Central memory CD8-positive, alpha-beta T cell (primary cell): ENCODE measurements at regions not wholly inside any gene's neighbourhood (a gene's known extent, or its start where the extent isn't known, plus 50 kb on each side); places are given as distances from the start of the nearest gene placed in this dataset.
"Not testable (repeated sequence)": the region's sequence is repeated elsewhere in the genome, so short reads cannot be mapped to it uniquely, and the experiment has no call there.

Experiments
- ATAC-seq: fragments of 150-1000 bp; cut with Tn5 transposase; replicated peaks from 2 replicates; pipeline ENCODE4 v1.10.0; 2022; ENCODE audit warnings: mild to moderate bottlenecking, moderate FRiP score, moderate number of reproducible peaks; ENCODE audit not compliant: poor library complexity, severe bottlenecking; ENCODE audit errors: extremely low read depth
- DNase-seq, 2 donors: peaks; one replicate each; pipeline ENCODE4 v3.0.0; 2021; ENCODE audit warnings: low spot score in 2 of 2
- H3K27ac Mint-ChIP-seq: one replicate; pipeline ENCODE4 v1.8.0; 2022; ENCODE audit warnings: low read depth, mild to moderate bottlenecking, moderate library complexity, mixed read lengths
- H3K27me3 Mint-ChIP-seq: one replicate; pipeline ENCODE4 v1.8.0; 2022; ENCODE audit warnings: mixed read lengths
- H3K36me3 Mint-ChIP-seq: one replicate; pipeline ENCODE4 v1.8.0; 2022; ENCODE audit warnings: mild to moderate bottlenecking, moderate library complexity, mixed read lengths; ENCODE audit not compliant: insufficient read depth
- H3K4me1 Mint-ChIP-seq: one replicate; pipeline ENCODE4 v1.8.0; 2022; ENCODE audit warnings: mixed read lengths
- H3K4me3 Mint-ChIP-seq: one replicate; pipeline ENCODE4 v1.8.0; 2022; ENCODE audit warnings: mild to moderate bottlenecking, moderate library complexity, mixed read lengths
- H3K9me3 Mint-ChIP-seq: one replicate; pipeline ENCODE4 v1.8.0; 2022; ENCODE audit warnings: mixed read lengths

- ATAC-seq (no peak), DNase-seq (no peak)
- no peaks in the 10 kb centered on the region for H3K36me3 Mint-ChIP-seq
- H3K27me3 Mint-ChIP-seq: no peaks in the 10 kb centered on the region
- H3K4me1 Mint-ChIP-seq: no peaks in the 10 kb centered on the region
- H3K27ac Mint-ChIP-seq: no peak overlapping the region
- H3K9me3 Mint-ChIP-seq: peaks cover 12% of the 10 kb centered on the region
- no peak overlapping the region for H3K4me3 Mint-ChIP-seq
These were observed 695.4 kb upstream of the HS3ST1 start for GRCh38 chr4:12124138-12124537.

- no peak overlapping the region for H3K27ac Mint-ChIP-seq
- no peak overlapping the region for H3K4me3 Mint-ChIP-seq
- no peaks in the 10 kb centered on the region for H3K27me3 Mint-ChIP-seq
- H3K9me3 Mint-ChIP-seq: peaks cover 12% of the 10 kb centered on the region
- DNase-seq (no peak), ATAC-seq (no peak)
- no peaks in the 10 kb centered on the region for H3K36me3 Mint-ChIP-seq
- H3K4me1 Mint-ChIP-seq: no peaks in the 10 kb centered on the region
These were observed 695.0 kb upstream of the HS3ST1 start for GRCh38 chr4:12123707-12124106.

- Mint-ChIP-seq H3K27ac (no peak overlapping the region), H3K27me3 (no peaks in the 10 kb centered on the region)
These were observed 693.6 kb upstream of the HS3ST1 start for GRCh38 chr4:12122316-12122715.

GRCh38 chr4:12120968-12121367, 692.3 kb upstream of the HS3ST1 start:
- Mint-ChIP-seq H3K36me3 (no peaks in the 10 kb centered on the region), H3K27ac (no peak overlapping the region), H3K4me1 (no peaks in the 10 kb centered on the region), H3K9me3 (peaks cover 5% of the 10 kb centered on the region), H3K4me3 (no peak overlapping the region), H3K27me3 (no peaks in the 10 kb centered on the region)
- ATAC-seq: no peak
- DNase-seq: no peak

More at GRCh38 chr4:12122316-12122715, 693.6 kb upstream of the HS3ST1 start:
- Mint-ChIP-seq H3K36me3 (no peaks in the 10 kb centered on the region), H3K4me1 (no peaks in the 10 kb centered on the region), H3K9me3 (peaks cover 12% of the 10 kb centered on the region), H3K4me3 (no peak overlapping the region)
- ATAC-seq (no peak), DNase-seq (no peak)

- peaks cover 12% of the 10 kb centered on the region for H3K9me3 Mint-ChIP-seq
- no peaks in the 10 kb centered on the region for H3K27me3 Mint-ChIP-seq
- no peaks in the 10 kb centered on the region for H3K4me1 Mint-ChIP-seq
- H3K4me3 Mint-ChIP-seq: no peak overlapping the region
- H3K27ac Mint-ChIP-seq: no peak overlapping the region
- peaks cover 2% of the 10 kb centered on the region for H3K36me3 Mint-ChIP-seq
- DNase-seq (no peak), ATAC-seq (no peak)
These were observed 690.0 kb upstream of the HS3ST1 start for GRCh38 chr4:12118651-12119213.

GRCh38 chr4:12116009-12116552, 687.4 kb upstream of the HS3ST1 start:
- no peak overlapping the region for H3K4me3 Mint-ChIP-seq
- DNase-seq (no peak), ATAC-seq (no peak)
- H3K27ac Mint-ChIP-seq: no peak overlapping the region
- H3K4me1 Mint-ChIP-seq: no peaks in the 10 kb centered on the region
- no peaks in the 10 kb centered on the region for H3K27me3 Mint-ChIP-seq
- peaks cover 2% of the 10 kb centered on the region for H3K36me3 Mint-ChIP-seq
- H3K9me3 Mint-ChIP-seq: peaks cover 12% of the 10 kb centered on the region

GRCh38 chr4:12110627-12111026, 681.9 kb upstream of the HS3ST1 start:
- H3K9me3 Mint-ChIP-seq: peaks cover 13% of the 10 kb centered on the region
- no peak overlapping the region for H3K27ac Mint-ChIP-seq
- no peaks in the 10 kb centered on the region for H3K27me3 Mint-ChIP-seq
- ATAC-seq (no peak), DNase-seq (no peak)
- H3K4me3 Mint-ChIP-seq: no peak overlapping the region
- peaks cover 2% of the 10 kb centered on the region for H3K36me3 Mint-ChIP-seq
- no peaks in the 10 kb centered on the region for H3K4me1 Mint-ChIP-seq

- H3K9me3 Mint-ChIP-seq, H3K4me3 Mint-ChIP-seq, H3K36me3 Mint-ChIP-seq, ATAC-seq, H3K4me1 Mint-ChIP-seq, DNase-seq, H3K27ac Mint-ChIP-seq, H3K27me3 Mint-ChIP-seq: not testable (repeated sequence)
These were observed 680.4 kb upstream of the HS3ST1 start for GRCh38 chr4:12109056-12109455.

GRCh38 chr4:12105519-12105918, 676.8 kb upstream of the HS3ST1 start:
- H3K36me3 Mint-ChIP-seq: no peaks in the 10 kb centered on the region
- H3K4me3 Mint-ChIP-seq: no peak overlapping the region
- H3K9me3 Mint-ChIP-seq: peaks cover 23% of the 10 kb centered on the region
- DNase-seq (no peak), ATAC-seq (no peak)
- H3K27ac Mint-ChIP-seq: no peak overlapping the region
- no peaks in the 10 kb centered on the region for H3K27me3 Mint-ChIP-seq
- H3K4me1 Mint-ChIP-seq: no peaks in the 10 kb centered on the region

GRCh38 chr4:12089920-12090319, 661.2 kb upstream of the HS3ST1 start:
- DNase-seq, H3K36me3 Mint-ChIP-seq, H3K27me3 Mint-ChIP-seq, H3K4me1 Mint-ChIP-seq, H3K27ac Mint-ChIP-seq, ATAC-seq, H3K4me3 Mint-ChIP-seq: not testable (repeated sequence)
- peaks cover 10% of the 10 kb centered on the region for H3K9me3 Mint-ChIP-seq

- Mint-ChIP-seq H3K36me3 (no peaks in the 10 kb centered on the region), H3K9me3 (peaks cover 14% of the 10 kb centered on the region), H3K4me1 (no peaks in the 10 kb centered on the region), H3K4me3 (no peak overlapping the region), H3K27ac (no peak overlapping the region), H3K27me3 (no peaks in the 10 kb centered on the region)
- DNase-seq (no peak), ATAC-seq (no peak)
These were observed 656.0 kb upstream of the HS3ST1 start for GRCh38 chr4:12084690-12085089.

GRCh38 chr4:12071316-12071715, 642.6 kb upstream of the HS3ST1 start:
- DNase-seq (no peak), ATAC-seq (no peak)
- no peaks in the 10 kb centered on the region for H3K27me3 Mint-ChIP-seq
- no peaks in the 10 kb centered on the region for H3K36me3 Mint-ChIP-seq
- H3K4me1 Mint-ChIP-seq: no peaks in the 10 kb centered on the region
- H3K4me3 Mint-ChIP-seq: no peak overlapping the region
- H3K9me3 Mint-ChIP-seq: peaks cover 7% of the 10 kb centered on the region
- no peak overlapping the region for H3K27ac Mint-ChIP-seq

GRCh38 chr4:12053966-12054365, 625.3 kb upstream of the HS3ST1 start:
- H3K4me3 Mint-ChIP-seq: no peak overlapping the region
- no peaks in the 10 kb centered on the region for H3K36me3 Mint-ChIP-seq
- H3K27me3 Mint-ChIP-seq: no peaks in the 10 kb centered on the region
- no peak overlapping the region for H3K27ac Mint-ChIP-seq
- no peaks in the 10 kb centered on the region for H3K4me1 Mint-ChIP-seq
- DNase-seq (no peak), ATAC-seq (no peak)
- H3K9me3 Mint-ChIP-seq: peaks cover 23% of the 10 kb centered on the region
